GM19328 (cell line): ENCODE measurements at regions not wholly inside any gene's neighbourhood (a gene's known extent, or its start where the extent isn't known, plus 50 kb on each side); places are given as distances from the start of the nearest gene placed in this dataset.

Experiments
- ATAC-seq: cut with Tn5 transposase; IDR thresholded peaks from one replicate; pipeline ENCODE4 v1.9.1; 2021; ENCODE audit warnings: mild to moderate bottlenecking, moderate library complexity; ENCODE audit not compliant: unreplicated experiment

GRCh38 chr15:96002890-96003859 is 327.3 kb upstream of the NR2F2 start:
- ATAC-seq: no peak

GRCh38 chr15:96005906-96006305 is 324.6 kb upstream of the NR2F2 start:
- ATAC-seq: no peak

- ATAC-seq: no peak
These were observed 319.4 kb upstream of the NR2F2 start for GRCh38 chr15:96011136-96011535.

- ATAC-seq: no peak
These were observed 315.6 kb upstream of the NR2F2 start for GRCh38 chr15:96014939-96015338.

GRCh38 chr15:96019114-96019513 is 311.4 kb upstream of the NR2F2 start:
- no peak for ATAC-seq

GRCh38 chr15:96020133-96020532 is 310.4 kb upstream of the NR2F2 start:
- ATAC-seq: no peak

- ATAC-seq: no peak
These were observed 309.7 kb upstream of the NR2F2 start for GRCh38 chr15:96020797-96021196.

- no peak for ATAC-seq
These were observed 307.4 kb upstream of the NR2F2 start for GRCh38 chr15:96023081-96023480.

GRCh38 chr15:96027501-96027900 is 303.0 kb upstream of the NR2F2 start:
- no peak for ATAC-seq

GRCh38 chr15:96028620-96029019 is 301.9 kb upstream of the NR2F2 start:
- ATAC-seq: no peak

GRCh38 chr15:96029172-96029571 is 301.3 kb upstream of the NR2F2 start:
- ATAC-seq: no peak

GRCh38 chr15:96031426-96032110 is 298.9 kb upstream of the NR2F2 start:
- no peak for ATAC-seq

- no peak for ATAC-seq
These were observed 295.4 kb upstream of the NR2F2 start for GRCh38 chr15:96035091-96035490.

GRCh38 chr15:96035635-96036034 is 294.9 kb upstream of the NR2F2 start:
- ATAC-seq: no peak

- peak; percentile 58 for ATAC-seq
These were observed 292.9 kb upstream of the NR2F2 start for GRCh38 chr15:96037584-96037983.

- ATAC-seq: no peak
These were observed 292.4 kb upstream of the NR2F2 start for GRCh38 chr15:96038131-96038530.

GRCh38 chr15:96038650-96039049 is 291.9 kb upstream of the NR2F2 start:
- ATAC-seq: no peak

GRCh38 chr15:96041982-96042733 is 288.3 kb upstream of the NR2F2 start:
- ATAC-seq: no peak

GRCh38 chr15:96042734-96043224 is 287.7 kb upstream of the NR2F2 start:
- ATAC-seq: peak; percentile 72

- no peak for ATAC-seq
These were observed 286.8 kb upstream of the NR2F2 start for GRCh38 chr15:96043591-96044171.
